DOHH2 (cell line): ENCODE measurements at regions not wholly inside any gene's neighbourhood (a gene's known extent, or its start where the extent isn't known, plus 50 kb on each side); places are given as distances from the start of the nearest gene placed in this dataset.

ENCODE experiments used
- H3F3A ChIP-seq: fragments of 200-600 bp; sonication (generic), shearing (Covaris generic); 2 replicates; pipeline ENCODE4 v1.6.0; 2016; ENCODE audit warnings: antibody characterized with exemption, mild to moderate bottlenecking; ENCODE audit not compliant: control insufficient read depth, insufficient read depth
- H3K27ac ChIP-seq: fragments of 200-600 bp; sonication (generic); 2 replicates; pipeline ENCODE4 v1.5.1; 2014; ENCODE audit warnings: low read depth, mild to moderate bottlenecking, low read length, moderate library complexity
- H3K27me3 ChIP-seq: fragments of 200-600 bp; sonication (generic); 2 replicates; pipeline ENCODE4 v1.6.1; 2014; ENCODE audit warnings: mild to moderate bottlenecking, low read length, mixed read lengths; ENCODE audit not compliant: control insufficient read depth
- H3K36me3 ChIP-seq: fragments of 200-600 bp; sonication (generic); 2 replicates; pipeline ENCODE4 v1.6.1; 2014; ENCODE audit warnings: mild to moderate bottlenecking, low read length, moderate library complexity, mixed read lengths; ENCODE audit not compliant: control insufficient read depth
- H3K4me1 ChIP-seq: fragments of 200-600 bp; sonication (generic); 2 replicates; pipeline ENCODE4 v1.6.1; 2014; ENCODE audit warnings: mild to moderate bottlenecking, low read length, mixed read lengths; ENCODE audit not compliant: control insufficient read depth
- H3K4me2 ChIP-seq: fragments of 200-600 bp; sonication (generic); 2 replicates; pipeline ENCODE4 v1.6.0; 2014; ENCODE audit warnings: mild to moderate bottlenecking, low read length, moderate library complexity
- H3K4me3 ChIP-seq: fragments of 200-600 bp; sonication (generic); 2 replicates; pipeline ENCODE4 v1.5.1; 2014; ENCODE audit warnings: mild to moderate bottlenecking, low read length, mixed read lengths
- H3K79me2 ChIP-seq: fragments of 200-600 bp; sonication (generic); 2 replicates; pipeline ENCODE4 v1.6.1; 2014; ENCODE audit warnings: mild to moderate bottlenecking, low read length, mixed read lengths; ENCODE audit not compliant: control insufficient read depth
- H3K9me2 ChIP-seq: fragments of 200-600 bp; sonication (generic); replicated peaks from 2 replicates; pipeline ENCODE4 v1.6.1; 2014; ENCODE audit warnings: mild to moderate bottlenecking, low read length, mixed read lengths; ENCODE audit not compliant: control insufficient read depth
- H3K9me3 ChIP-seq: fragments of 200-600 bp; sonication (generic); 2 replicates; pipeline ENCODE4 v1.6.1; 2014; ENCODE audit warnings: antibody characterized with exemption, low read length, mixed read lengths; ENCODE audit not compliant: control insufficient read depth, insufficient read depth
- H4K20me1 ChIP-seq: fragments of 200-600 bp; sonication (generic); 2 replicates; pipeline ENCODE4 v1.6.0; 2014; ENCODE audit warnings: low read depth, mild to moderate bottlenecking, antibody characterized with exemption, low read length, moderate library complexity; ENCODE audit not compliant: control insufficient read depth, insufficient read depth
- CTCF ChIP-seq: fragments of 200-600 bp; sonication (generic); IDR thresholded peaks from one replicate; pipeline ENCODE4 v1.5.1; 2014; ENCODE audit warnings: antibody characterized with exemption, mild to moderate bottlenecking, low read depth, low read length; ENCODE audit not compliant: poor library complexity, severe bottlenecking
- EZH2phosphoT487 ChIP-seq: fragments of 200-600 bp; sonication (generic); IDR thresholded peaks from 2 replicates; pipeline ENCODE4 v1.6.1; 2017; ENCODE audit warnings: borderline replicate concordance, mild to moderate bottlenecking, antibody characterized with exemption, low read length, moderate library complexity, mixed read lengths

- Histone ChIP-seq H3F3A (no peaks in the 10 kb centered on the region), H3K27ac (peak overlapping the region; percentile 48), H3K4me3 (no peak overlapping the region), H3K36me3 (no peaks in the 10 kb centered on the region), H4K20me1 (no peaks in the 10 kb centered on the region), H3K9me3 (no peaks in the 10 kb centered on the region), H3K27me3 (no peaks in the 10 kb centered on the region), H3K9me2 (no peaks in the 10 kb centered on the region), H3K4me2 (peak overlapping the region; percentile 64), H3K4me1 (peaks cover 71% of the 10 kb centered on the region), H3K79me2 (no peaks in the 10 kb centered on the region)
- TF ChIP-seq EZH2phosphoT487 (no peak), CTCF (no peak)
Observed at GRCh38 chr10:123554656-123555055, 111.5 kb upstream of the GPR26 start.

- no peaks in the 10 kb centered on the region for H3K79me2 ChIP-seq
- H3K4me3 ChIP-seq = no peak overlapping the region
- H3F3A ChIP-seq = no peaks in the 10 kb centered on the region
- 0 out of 2 replicates have a peak overlapping the region, but pooled peaks have one; percentile 3 for H3K4me2 ChIP-seq
- no peak overlapping the region for H3K27ac ChIP-seq
- peaks cover 65% of the 10 kb centered on the region for H3K4me1 ChIP-seq
- no peaks in the 10 kb centered on the region for H3K27me3 ChIP-seq
- no peaks in the 10 kb centered on the region for H3K9me2 ChIP-seq
- H3K36me3 ChIP-seq = no peaks in the 10 kb centered on the region
- H4K20me1 ChIP-seq = no peaks in the 10 kb centered on the region
- H3K9me3 ChIP-seq = no peaks in the 10 kb centered on the region
- no peak for TF ChIP-seq CTCF
- TF ChIP-seq EZH2phosphoT487 = no peak
Observed at GRCh38 chr10:123555616-123556015, 110.5 kb upstream of the GPR26 start.

GRCh38 chr10:123556049-123556448 lies 110.1 kb upstream of the GPR26 start:
- Histone ChIP-seq H3K9me2 (no peaks in the 10 kb centered on the region), H3K36me3 (no peaks in the 10 kb centered on the region), H3K9me3 (no peaks in the 10 kb centered on the region), H3K27ac (no peak overlapping the region), H3F3A (no peaks in the 10 kb centered on the region), H3K4me1 (peaks cover 65% of the 10 kb centered on the region), H4K20me1 (no peaks in the 10 kb centered on the region), H3K79me2 (no peaks in the 10 kb centered on the region), H3K4me3 (no peak overlapping the region), H3K4me2 (no peak overlapping the region), H3K27me3 (no peaks in the 10 kb centered on the region)
- TF ChIP-seq CTCF (no peak), EZH2phosphoT487 (no peak)

- H3K27ac ChIP-seq = no peak overlapping the region
- H3K27me3 ChIP-seq = no peaks in the 10 kb centered on the region
- H3K36me3 ChIP-seq = no peaks in the 10 kb centered on the region
- H3K9me3 ChIP-seq = no peaks in the 10 kb centered on the region
- TF ChIP-seq EZH2phosphoT487 (no peak), CTCF (no peak)
- no peaks in the 10 kb centered on the region for H4K20me1 ChIP-seq
- no peaks in the 10 kb centered on the region for H3K9me2 ChIP-seq
- H3K4me2 ChIP-seq = no peak overlapping the region
- no peaks in the 10 kb centered on the region for H3K79me2 ChIP-seq
- no peak overlapping the region for H3K4me3 ChIP-seq
- H3F3A ChIP-seq = no peaks in the 10 kb centered on the region
- H3K4me1 ChIP-seq = peaks cover 65% of the 10 kb centered on the region
Observed at GRCh38 chr10:123556736-123557135, 109.4 kb upstream of the GPR26 start.
